GM21717 (cell line): ENCODE measurements at regions not wholly inside any gene's neighbourhood (a gene's known extent, or its start where the extent isn't known, plus 50 kb on each side); places are given as distances from the start of the nearest gene placed in this dataset.
"Not testable (repeated sequence)": the region's sequence is repeated elsewhere in the genome, so short reads cannot be mapped to it uniquely, and the experiment has no call there.

Experiments used
- ATAC-seq: cut with Tn5 transposase; IDR thresholded peaks from one replicate; pipeline ENCODE4 v1.9.1; 2021; ENCODE audit warnings: mild to moderate bottlenecking, moderate library complexity; ENCODE audit not compliant: unreplicated experiment

- ATAC-seq, result no peak
These were observed 208.3 kb upstream of the DAB2 start for GRCh38 chr5:39633057-39633456.

- ATAC-seq, result no peak
These were observed 207.2 kb upstream of the DAB2 start for GRCh38 chr5:39631958-39632357.

GRCh38 chr5:39629946-39630345, 205.2 kb upstream of the DAB2 start:
- ATAC-seq, result no peak

GRCh38 chr5:39628348-39628747, 203.6 kb upstream of the DAB2 start:
- no peak for ATAC-seq

- ATAC-seq, result no peak
These were observed 200.1 kb upstream of the DAB2 start for GRCh38 chr5:39624890-39625289.

- ATAC-seq, result no peak
These were observed 199.6 kb upstream of the DAB2 start for GRCh38 chr5:39624268-39624886.

GRCh38 chr5:39623291-39623865, 198.6 kb upstream of the DAB2 start:
- no peak for ATAC-seq

GRCh38 chr5:39622281-39622680, 197.5 kb upstream of the DAB2 start:
- no peak for ATAC-seq

- no peak for ATAC-seq
These were observed 194.5 kb upstream of the DAB2 start for GRCh38 chr5:39619168-39619818.

- no peak for ATAC-seq
These were observed 193.6 kb upstream of the DAB2 start for GRCh38 chr5:39618391-39618790.

GRCh38 chr5:39616131-39616530, 191.4 kb upstream of the DAB2 start:
- no peak for ATAC-seq

GRCh38 chr5:39611076-39611475, 186.3 kb upstream of the DAB2 start:
- not testable (repeated sequence) for ATAC-seq

GRCh38 chr5:39608024-39608423, 183.2 kb upstream of the DAB2 start:
- ATAC-seq, result no peak

GRCh38 chr5:39606591-39606990, 181.8 kb upstream of the DAB2 start:
- no peak for ATAC-seq

GRCh38 chr5:39605588-39606575, 181.1 kb upstream of the DAB2 start:
- ATAC-seq, result no peak

- no peak for ATAC-seq
These were observed 180.4 kb upstream of the DAB2 start for GRCh38 chr5:39605145-39605544.

- no peak for ATAC-seq
These were observed 179.7 kb upstream of the DAB2 start for GRCh38 chr5:39604491-39604890.

- no peak for ATAC-seq
These were observed 175.1 kb upstream of the DAB2 start for GRCh38 chr5:39599721-39600431.

GRCh38 chr5:39598661-39599248, 174.0 kb upstream of the DAB2 start:
- ATAC-seq, result no peak

- no peak for ATAC-seq
These were observed 163.4 kb upstream of the DAB2 start for GRCh38 chr5:39588179-39588578.
